NCI-H128 (cell line): ENCODE measurements at regions not wholly inside any gene's neighbourhood (a gene's known extent, or its start where the extent isn't known, plus 50 kb on each side); places are given as distances from the start of the nearest gene placed in this dataset.

ENCODE experiments used
- DNase-seq: peaks from one replicate; lab custom pipeline; 2025; ENCODE audit not compliant: unreplicated experiment; lab: John Stamatoyannopoulos, UW

DNA sequence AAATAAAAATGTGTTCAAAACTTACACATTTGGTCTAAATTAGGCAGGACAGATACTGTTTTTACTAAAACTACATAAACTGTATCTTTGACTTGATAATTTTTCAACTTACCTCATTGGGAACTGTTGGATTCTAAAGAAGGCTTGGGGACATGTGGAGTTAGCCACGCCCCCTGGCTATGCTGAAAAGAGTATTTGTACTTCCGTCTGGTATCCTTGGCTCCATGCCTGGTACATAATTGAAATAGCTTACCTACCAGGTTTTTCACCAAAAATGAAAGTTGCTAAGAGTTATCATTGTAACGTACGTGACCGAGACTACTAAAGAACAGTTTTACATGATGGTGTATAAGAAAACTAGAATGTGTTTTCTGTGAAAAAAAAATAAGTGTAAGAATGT is 604.8 kb upstream of the IGFBP3 start:
- no peak for DNase-seq

DNA sequence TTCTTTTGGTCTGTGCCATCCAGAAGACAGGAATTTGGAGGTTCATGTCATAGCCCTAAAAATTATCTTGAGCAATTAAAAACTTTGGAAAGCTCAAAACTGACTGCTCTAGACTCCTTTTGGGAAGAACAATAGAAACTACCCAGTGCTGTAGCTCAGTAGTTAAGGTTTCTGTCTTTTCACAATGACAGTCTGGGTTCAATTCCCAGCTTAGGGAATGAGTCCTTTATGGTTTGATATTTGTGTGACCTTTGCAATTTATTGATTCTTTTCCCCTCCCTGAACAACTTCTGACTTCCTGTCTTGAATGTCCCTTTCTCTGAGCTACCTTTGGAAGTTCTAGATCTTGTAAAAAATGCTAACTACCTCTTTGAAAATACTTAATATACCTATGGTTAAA is 603.3 kb upstream of the IGFBP3 start:
- DNase-seq = no peak

DNA sequence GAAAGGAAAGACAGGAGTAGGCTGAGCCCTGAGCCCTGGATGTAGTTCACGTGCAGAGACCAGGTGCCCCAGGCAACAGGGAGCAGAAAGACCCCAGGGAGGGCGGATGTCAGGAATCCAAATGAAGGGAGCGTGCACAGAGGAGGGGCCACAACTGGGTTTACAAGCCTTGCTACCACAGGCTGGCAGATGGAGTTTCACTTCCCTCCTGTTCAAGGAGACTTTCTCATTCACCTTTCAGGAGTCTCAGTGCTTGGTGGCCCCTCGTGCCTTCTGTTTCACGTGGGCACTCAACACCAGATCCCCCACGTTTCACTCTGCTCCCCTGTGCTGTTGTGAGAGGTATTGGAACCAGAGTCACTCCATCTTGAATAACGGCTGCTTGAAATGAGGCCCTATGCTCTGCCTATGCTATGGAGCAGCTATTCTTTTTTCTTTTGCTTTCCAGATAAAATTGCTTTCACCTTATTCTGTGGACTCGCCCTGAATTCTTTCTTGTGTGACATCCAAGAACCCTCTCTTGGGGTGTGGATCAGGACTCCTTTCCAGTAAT is 601.4 kb upstream of the IGFBP3 start:
- no peak for DNase-seq

DNA sequence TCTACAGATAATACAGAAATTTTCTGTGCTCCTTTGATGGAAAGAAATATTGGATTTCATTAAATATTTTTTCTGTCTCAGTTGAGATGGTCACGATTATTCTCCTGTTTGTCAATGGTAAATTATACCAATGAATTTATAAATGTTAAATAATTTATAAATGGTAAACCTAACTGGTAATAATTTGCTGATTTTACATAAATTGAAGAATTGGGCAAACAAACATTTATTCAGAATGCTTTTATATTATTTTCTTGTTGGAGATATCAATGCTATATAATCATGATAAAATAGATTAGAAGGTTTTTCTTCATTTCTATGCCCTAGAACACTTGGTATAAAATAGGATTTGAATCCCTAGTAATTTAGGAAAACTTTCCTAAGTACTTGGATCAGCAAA is 597.6 kb upstream of the IGFBP3 start:
- DNase-seq = no peak

DNA sequence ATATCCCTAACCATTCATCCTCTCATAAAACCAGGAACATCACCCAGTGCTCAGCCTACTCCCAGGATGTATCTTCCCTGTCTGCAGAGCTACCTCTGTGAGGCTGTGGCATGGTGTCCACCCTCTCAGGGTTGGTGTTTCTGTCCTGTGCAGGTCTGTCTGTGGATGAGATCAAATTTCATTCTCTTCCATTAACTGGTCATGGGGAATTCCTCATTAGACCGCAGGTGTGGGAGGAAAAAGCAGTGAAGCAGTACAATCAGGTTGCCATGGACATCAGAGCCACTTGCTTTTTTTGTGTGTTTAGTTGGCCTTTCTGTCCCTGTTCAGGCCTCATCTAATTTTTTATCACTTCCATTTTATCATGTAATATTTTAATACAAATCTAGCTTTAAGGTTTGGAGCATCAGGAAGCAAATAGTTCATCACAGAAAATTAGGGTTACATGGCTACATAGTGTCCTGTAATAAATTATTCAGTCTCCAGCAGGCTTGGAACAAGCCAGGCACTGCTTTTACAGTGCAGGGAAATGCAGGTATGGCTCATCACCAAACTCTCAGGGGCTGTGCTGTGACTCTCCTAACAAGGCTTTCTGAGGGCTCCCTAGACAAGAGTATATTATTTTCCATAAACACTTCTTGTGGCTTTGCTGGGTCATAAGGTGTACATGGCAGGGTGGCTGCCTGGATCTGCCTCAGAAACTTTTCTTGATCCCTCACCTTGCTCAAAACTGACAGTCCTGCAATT is 594.9 kb upstream of the IGFBP3 start:
- DNase-seq = no peak

DNA sequence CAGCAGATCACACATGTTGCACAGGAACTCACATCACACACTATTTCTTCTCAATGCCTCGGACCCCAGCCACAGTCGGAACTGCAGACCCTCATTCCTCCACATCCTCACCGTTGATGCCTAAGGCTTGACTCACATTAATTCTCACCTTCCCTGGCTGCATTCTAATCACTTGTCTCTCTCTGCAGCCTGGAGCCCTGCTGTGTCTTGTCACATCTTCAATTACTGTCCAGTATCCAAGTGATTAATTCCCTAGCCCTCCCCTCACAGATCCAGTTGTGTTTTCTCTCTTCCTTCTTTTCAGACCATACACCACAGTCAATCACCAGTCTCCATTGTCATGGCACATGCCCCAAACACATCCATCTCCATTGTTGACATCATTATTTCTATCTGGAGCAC is 592.4 kb upstream of the IGFBP3 start:
- no peak for DNase-seq

DNA sequence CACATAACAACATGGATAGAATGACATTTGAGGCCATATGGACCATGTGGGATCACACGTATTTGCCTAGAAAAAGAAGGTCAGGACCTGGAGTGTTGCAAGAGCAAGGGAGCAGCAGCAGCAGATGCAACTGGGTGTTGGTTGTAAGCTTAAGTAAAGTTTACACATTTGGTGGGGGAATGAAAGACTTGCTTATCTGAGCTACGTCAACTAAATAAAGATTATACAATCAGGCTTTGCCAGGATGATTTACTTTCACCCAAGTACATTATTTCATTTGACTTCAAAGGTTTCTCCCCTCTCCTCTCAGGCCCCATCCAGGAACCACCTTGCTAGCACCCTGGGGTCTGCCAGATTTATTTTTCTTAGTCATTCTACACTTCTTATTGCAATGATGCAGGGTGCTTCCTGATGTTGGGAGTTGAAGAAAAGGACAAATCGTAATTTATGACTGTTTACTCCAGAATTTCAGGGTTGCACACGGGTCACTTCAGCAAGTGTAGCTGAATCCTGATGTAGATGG is 591.9 kb upstream of the IGFBP3 start:
- no peak for DNase-seq

DNA sequence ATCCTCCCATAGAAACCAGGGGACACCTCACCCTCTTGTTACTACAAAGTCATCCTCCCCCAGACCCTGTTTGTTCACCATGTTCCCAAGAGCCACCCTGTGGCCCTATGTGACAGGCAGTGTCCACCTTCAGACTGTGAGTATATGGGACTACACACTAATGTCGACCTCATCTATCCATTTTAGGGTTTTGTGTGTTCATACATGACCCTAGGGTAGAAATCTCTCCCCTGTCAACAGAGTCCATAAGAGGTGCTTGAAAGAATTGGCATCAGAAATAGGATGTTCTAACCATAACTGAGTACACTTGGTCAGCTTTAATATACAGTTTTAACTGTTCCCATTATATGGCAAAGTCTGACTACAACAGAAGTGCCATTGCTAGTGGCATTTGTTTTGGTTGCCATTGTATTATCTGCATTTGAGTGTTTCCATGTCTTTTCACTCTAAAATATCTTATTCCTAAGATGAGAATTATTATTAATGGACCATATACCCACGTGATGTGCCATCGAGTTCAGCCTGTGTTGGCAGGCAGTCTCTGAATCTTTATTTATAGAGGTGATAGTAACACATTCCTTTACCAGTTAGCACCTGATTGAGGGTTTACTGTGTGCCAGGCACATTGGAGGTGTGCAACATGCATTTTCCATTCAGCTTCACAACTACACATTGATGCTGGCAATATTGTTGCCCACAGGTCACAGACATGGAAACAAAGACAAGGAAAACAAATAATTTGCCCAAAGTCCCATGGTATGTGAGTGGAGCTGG is 590.6 kb upstream of the IGFBP3 start:
- no peak for DNase-seq

DNA sequence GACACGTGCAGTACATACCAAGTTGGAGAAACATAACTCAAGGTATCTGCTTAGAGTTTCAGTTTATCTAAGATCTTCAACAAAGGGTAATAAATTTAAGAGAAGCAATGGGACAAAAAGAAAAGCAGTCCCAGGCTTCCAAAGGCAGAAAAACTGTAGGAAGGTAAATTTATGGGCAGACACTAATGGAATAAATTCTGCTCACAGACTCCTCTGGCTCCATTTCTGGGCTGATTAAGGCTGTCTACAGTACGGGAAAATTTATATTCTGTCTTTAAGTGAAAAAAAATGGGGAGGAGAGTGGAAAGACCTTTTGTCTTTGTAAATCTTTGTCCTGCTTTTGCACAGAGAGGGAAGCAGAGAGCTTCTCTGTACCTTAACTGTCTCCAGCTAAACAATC is 587.5 kb upstream of the IGFBP3 start:
- no peak for DNase-seq

DNA sequence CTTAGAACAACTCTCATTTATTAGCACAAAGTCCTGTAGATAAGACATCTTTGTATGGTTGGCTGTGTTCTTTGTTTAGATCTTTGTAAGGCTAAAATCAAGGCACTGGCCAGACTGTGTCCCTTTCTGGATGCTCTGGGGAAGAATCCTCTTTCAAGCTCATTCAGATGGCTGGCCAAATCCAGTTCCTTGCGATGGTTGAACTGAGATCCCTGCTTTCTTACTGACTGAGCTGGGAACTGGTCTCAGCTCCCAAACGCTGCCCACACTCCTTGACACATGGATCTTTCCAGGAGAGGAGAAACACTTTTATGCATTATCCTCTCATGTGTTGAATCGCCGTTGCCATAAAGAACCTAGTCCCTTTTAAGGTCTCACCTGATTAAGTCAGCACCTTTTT is 586.5 kb upstream of the IGFBP3 start:
- DNase-seq = no peak

DNA sequence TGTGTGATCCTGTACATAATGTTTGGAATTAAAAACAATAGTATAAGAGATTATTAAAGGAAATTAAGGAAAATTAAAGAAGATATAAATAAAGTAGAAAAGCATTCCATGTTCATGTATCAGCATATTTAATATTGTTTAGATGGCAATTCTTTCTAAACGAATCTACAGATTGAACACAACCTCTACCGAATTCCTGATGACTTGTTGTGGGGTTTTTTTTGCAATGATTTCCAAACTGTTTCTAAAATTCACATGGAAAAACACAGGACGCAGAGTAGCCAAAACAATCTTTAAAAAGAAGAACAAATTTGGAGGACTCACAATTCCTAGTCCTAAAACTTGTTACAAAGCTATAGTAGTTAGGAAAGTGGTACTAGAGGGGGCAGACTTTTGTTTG is 573.4 kb upstream of the IGFBP3 start:
- DNase-seq = no peak

DNA sequence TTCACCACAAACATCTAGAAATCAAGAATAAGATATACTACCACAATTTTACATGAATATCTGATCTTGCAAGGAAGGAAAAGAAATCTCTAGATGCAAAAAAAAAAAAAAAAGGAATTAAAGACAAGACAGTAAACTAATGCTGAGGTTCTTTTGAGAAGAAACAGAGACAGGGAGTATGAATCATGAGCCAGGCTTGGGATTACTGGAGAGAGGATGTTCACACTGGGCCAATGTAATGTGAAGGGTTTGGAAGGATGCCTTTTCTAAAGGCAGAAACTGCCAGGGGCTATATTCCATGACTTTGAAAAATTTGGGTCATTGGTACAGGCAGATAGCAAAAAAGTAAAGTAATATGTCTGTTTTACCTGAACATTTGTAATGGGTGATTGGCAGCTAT is 573.0 kb upstream of the IGFBP3 start:
- DNase-seq = no peak

DNA sequence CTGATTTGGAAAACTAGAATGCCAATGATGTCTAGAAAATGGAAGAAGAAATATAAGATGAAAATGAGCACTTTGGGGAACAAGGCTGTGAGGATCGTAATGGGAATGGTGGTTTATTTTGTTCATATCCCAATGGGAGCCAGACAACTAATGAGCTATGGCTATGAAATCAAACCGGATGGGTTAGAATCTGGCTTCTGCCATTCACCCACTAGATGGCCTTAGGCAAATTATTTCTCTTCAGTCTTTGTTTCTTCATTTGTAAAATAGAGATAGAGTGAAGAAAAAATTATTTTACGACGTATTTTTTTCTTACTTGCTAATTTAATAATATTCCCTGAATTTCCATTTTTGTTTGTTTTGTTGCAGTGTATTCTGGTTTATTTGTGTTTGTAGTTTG is 572.1 kb upstream of the IGFBP3 start:
- DNase-seq = no peak

DNA sequence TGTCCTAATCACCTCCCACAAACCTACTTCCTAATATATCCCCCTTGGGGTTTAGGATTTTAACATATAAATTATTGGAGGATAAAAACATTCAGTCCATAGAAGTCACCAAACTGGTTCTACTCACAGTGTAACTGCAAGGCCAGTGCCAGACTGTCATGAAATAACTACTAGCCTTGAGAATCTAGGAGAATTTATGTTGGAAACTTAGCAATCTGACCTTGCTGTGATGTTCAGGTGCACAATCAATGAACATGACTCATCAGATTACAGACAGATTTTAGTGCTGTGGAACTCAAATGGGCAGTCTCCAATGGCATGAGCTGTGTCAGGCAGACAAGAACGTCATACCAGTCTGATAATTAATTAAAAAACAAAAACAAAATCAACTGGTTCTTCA is 571.4 kb upstream of the IGFBP3 start:
- no peak for DNase-seq

DNA sequence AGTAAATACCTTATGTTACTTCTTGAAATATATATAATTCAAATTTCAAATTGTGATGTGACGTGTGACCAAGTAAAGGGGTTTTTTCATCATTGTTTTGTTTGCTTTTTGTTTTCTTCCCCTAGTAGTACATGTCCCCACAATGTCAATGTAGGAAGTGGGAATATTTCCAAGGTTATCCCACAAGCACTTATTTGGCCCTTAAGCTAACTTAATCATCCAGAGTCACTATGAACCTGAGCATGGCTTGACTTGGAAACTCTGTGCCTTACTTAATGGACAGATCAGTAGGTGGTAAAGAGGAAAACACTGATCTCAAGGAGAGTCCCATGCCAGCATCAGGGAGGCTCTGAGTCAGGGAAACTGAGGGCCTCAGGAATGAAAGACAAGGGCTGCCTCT is 569.3 kb upstream of the IGFBP3 start:
- no peak for DNase-seq

DNA sequence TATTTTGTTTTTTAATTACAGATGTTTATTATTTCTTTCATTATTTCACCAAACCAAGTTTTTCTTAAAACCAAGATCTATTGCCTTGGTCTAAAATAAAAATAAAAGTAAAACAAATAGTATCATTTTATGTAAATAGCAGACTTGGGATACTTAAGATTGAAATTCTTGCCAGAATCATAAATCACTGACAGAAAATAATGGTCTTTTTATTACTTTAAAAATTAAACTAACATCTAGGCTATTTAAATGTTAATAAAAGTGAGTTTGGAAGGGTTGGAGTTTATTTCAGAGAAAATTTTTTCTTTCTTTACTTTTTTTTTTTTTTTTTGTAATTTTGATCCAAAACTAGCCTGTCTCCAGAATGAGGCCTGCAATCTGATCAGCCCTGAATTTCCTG is 568.0 kb upstream of the IGFBP3 start:
- no peak for DNase-seq

DNA sequence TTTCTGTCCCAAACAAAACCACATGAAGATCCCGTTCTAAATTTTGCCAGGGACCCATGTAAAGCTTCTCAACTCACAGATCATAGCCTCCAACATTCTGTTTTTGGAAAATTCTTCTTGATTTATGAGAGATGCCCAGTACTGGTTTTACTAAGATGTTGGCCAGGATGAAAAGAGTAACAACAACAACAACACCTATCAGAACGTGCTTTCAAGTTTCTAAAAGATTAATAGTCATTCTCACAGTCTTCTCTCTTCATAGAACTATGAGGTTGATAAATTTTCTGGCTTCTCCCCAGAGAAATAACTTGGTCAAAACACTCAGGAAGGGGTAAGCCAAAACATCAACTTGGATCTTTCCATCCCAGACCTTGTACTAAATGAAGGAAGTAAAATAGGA is 567.5 kb upstream of the IGFBP3 start:
- DNase-seq = no peak

DNA sequence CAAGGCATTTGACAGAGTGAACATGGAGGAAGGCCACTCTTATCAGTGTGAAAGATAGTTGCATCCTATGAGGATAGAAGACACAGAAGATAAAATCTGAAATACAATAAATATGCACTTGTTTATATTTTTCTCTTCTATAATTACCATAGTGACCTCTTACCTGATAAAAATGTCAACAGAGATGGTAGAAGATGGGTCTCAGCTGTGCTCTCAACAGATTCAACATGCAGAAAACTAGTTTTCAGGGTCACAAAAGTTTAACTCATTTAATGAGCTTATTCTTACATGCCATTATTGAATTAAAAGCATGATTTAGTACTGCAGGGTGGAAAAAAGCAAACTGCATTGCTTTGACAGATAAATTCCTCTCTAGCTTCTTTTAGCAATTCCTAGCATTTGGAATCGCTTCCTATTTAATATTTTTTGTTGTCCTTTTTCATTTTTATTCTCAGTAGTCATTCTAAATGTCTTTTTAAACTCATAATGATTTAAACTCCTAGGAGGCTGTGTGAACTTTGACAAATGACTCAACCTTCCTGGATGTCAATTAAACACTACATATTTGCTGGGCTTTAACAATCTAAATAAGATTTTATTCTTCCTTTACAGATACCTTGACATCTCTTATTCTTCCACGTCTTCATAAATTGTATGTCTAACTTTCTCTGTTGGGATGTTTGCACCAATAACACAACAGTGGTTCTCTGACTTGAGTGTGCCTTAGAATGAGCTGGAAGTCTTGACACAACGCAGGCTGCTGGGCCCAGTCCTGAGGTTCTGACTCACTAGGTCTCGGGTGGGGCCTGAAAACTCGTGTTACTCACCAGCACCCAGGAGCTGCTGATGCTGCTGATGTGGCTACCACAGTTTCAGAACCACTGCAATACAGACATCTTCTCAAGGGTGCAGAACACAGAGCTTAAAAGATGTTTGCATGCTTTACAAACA is 565.5 kb upstream of the IGFBP3 start:
- DNase-seq = no peak

DNA sequence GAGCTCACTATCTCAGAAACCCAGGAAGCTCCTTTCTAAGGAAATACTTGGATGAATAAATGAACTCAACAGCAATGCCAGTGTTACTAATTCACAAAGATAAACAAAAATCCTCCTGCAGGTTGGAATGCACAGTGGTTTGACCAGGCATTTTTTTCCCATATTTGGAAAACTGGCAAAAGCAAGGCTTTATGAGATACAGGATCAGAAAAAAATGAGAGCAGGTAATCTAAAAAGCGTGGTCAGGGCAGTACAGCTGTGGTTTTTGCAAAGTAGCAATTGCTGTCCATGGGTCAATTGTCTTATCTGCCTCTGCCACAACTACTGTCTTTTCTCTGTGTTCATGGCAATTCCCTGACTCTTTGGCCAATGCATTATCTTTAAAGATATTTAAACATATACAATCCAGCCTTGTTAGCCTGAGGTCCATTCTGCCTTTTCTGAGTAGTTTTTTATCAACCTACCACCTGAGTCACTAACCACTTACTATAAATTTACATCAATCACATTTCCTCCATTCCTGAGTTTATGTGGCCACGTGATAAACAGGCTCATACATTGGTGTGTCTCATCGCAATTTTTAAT is 564.5 kb upstream of the IGFBP3 start:
- DNase-seq = no peak

DNA sequence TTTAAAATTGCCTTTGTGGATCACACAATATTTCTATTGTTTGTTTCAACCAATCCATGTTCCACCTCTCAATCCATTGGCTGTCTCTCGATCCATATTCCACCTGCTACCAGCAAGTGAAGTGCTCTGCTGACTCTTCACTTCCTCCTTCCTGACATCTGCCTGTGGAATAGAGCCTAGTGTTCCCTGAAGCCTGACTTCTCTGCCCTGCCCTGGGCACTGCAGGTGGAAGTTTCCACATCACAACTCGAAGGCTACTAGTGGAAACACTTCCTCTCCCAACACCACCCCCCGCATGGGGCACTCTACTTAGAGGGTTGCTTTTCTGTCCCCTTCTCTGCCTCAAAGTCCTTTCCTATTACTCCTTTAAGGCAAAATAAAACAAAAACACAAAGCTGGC is 563.8 kb upstream of the IGFBP3 start:
- DNase-seq = no peak

DNA sequence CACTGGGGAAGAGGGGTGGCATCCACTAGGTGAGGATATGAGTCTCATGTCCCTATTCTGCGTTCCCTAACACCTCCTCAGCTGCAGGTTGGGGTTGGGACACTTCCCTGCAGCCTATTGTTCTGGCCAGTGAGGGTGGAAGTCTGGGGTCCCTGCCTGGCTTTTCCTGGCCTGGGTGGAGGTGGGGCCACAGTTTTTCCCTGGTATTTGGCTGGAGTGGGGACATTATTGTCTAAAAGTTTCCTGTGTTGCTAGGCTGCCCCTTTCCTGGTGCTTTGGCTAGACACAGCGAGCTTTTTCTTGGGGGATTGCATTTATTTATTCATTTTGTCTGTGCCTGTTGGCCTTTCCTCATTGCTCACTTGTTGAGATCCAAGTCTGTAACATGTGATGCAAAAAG is 559.5 kb upstream of the IGFBP3 start:
- DNase-seq = no peak
